ENCODE measurements at regions not wholly inside any gene's neighbourhood (a gene's known extent, or its start where the extent isn't known, plus 50 kb on each side); places are given as distances from the start of the nearest gene placed in this dataset.
A peak's percentile ranks its signal among the peaks of the same experiment; 100 is the strongest.

- DNase-seq (ENCODE audit: low read depth, low spot score): peak; percentile 51
- in situ Hi-C loops (cut with HindIII; ENCODE audit: low pct_unique_long_range_greater_than_20kb, low sequenced_read_pairs): no loop called here
Measured at GRCh38 chr21:27250366-27250765, 283.5 kb upstream of the ADAMTS5 start.

- in situ Hi-C loops (cut with HindIII; ENCODE audit: low pct_unique_long_range_greater_than_20kb, low sequenced_read_pairs): no loop called here
Measured at GRCh38 chr21:27248814-27249213, 281.9 kb upstream of the ADAMTS5 start.

GRCh38 chr21:27246741-27247140, 279.9 kb upstream of the ADAMTS5 start:
- in situ Hi-C loops (cut with HindIII; ENCODE audit: low pct_unique_long_range_greater_than_20kb, low sequenced_read_pairs): no loop called here
- peak; percentile 1 for DNase-seq (ENCODE audit: low read depth, low spot score)

More at GRCh38 chr21:27248814-27249213, 281.9 kb upstream of the ADAMTS5 start:
- DNase-seq (ENCODE audit: low read depth, low spot score): no peak

- no peak for DNase-seq (ENCODE audit: low read depth, low spot score)
- in situ Hi-C loops (cut with HindIII; ENCODE audit: low pct_unique_long_range_greater_than_20kb, low sequenced_read_pairs): no loop called here
Measured at GRCh38 chr21:27244776-27245175, 277.9 kb upstream of the ADAMTS5 start.

- in situ Hi-C loops (cut with HindIII; ENCODE audit: low pct_unique_long_range_greater_than_20kb, low sequenced_read_pairs): no loop called here
- no peak for DNase-seq (ENCODE audit: low read depth, low spot score)
Measured at GRCh38 chr21:27244352-27244751, 277.5 kb upstream of the ADAMTS5 start.

GRCh38 chr21:27240839-27241238, 274.0 kb upstream of the ADAMTS5 start:
- in situ Hi-C loops (cut with HindIII; ENCODE audit: low pct_unique_long_range_greater_than_20kb, low sequenced_read_pairs): no loop called here
- no peak for DNase-seq (ENCODE audit: low read depth, low spot score)

- in situ Hi-C loops (cut with HindIII; ENCODE audit: low pct_unique_long_range_greater_than_20kb, low sequenced_read_pairs): no loop called here
- no peak for DNase-seq (ENCODE audit: low read depth, low spot score)
Measured at GRCh38 chr21:27233514-27234115, 266.7 kb upstream of the ADAMTS5 start.

GRCh38 chr21:27225940-27226339, 259.1 kb upstream of the ADAMTS5 start:
- in situ Hi-C loops (cut with HindIII; ENCODE audit: low pct_unique_long_range_greater_than_20kb, low sequenced_read_pairs): no loop called here
- DNase-seq (ENCODE audit: low read depth, low spot score): no peak

GRCh38 chr21:27225151-27225550, 258.3 kb upstream of the ADAMTS5 start:
- DNase-seq (ENCODE audit: low read depth, low spot score): no peak
- in situ Hi-C loops (cut with HindIII; ENCODE audit: low pct_unique_long_range_greater_than_20kb, low sequenced_read_pairs): no loop called here

GRCh38 chr21:27224169-27224568, 257.3 kb upstream of the ADAMTS5 start:
- DNase-seq (ENCODE audit: low read depth, low spot score): no peak
- in situ Hi-C loops (cut with HindIII; ENCODE audit: low pct_unique_long_range_greater_than_20kb, low sequenced_read_pairs): no loop called here

GRCh38 chr21:27221077-27221476, 254.2 kb upstream of the ADAMTS5 start:
- no peak for DNase-seq (ENCODE audit: low read depth, low spot score)
- in situ Hi-C loops (cut with HindIII; ENCODE audit: low pct_unique_long_range_greater_than_20kb, low sequenced_read_pairs): no loop called here

GRCh38 chr21:27220416-27220815, 253.5 kb upstream of the ADAMTS5 start:
- in situ Hi-C loops (cut with HindIII; ENCODE audit: low pct_unique_long_range_greater_than_20kb, low sequenced_read_pairs): no loop called here
- no peak for DNase-seq (ENCODE audit: low read depth, low spot score)

- in situ Hi-C loops (cut with HindIII; ENCODE audit: low pct_unique_long_range_greater_than_20kb, low sequenced_read_pairs): no loop called here
- DNase-seq (ENCODE audit: low read depth, low spot score): no peak
Measured at GRCh38 chr21:27219068-27219467, 252.2 kb upstream of the ADAMTS5 start.

GRCh38 chr21:27213303-27213702, 246.4 kb upstream of the ADAMTS5 start:
- DNase-seq (ENCODE audit: low read depth, low spot score): peak; percentile 48
- in situ Hi-C loops (cut with HindIII; ENCODE audit: low pct_unique_long_range_greater_than_20kb, low sequenced_read_pairs): no loop called here

GRCh38 chr21:27212441-27212840, 245.6 kb upstream of the ADAMTS5 start:
- DNase-seq (ENCODE audit: low read depth, low spot score): no peak
- in situ Hi-C loops (cut with HindIII; ENCODE audit: low pct_unique_long_range_greater_than_20kb, low sequenced_read_pairs): no loop called here

GRCh38 chr21:27209546-27209945, 242.7 kb upstream of the ADAMTS5 start:
- in situ Hi-C loops (cut with HindIII; ENCODE audit: low pct_unique_long_range_greater_than_20kb, low sequenced_read_pairs): no loop called here
- DNase-seq (ENCODE audit: low read depth, low spot score): no peak

- in situ Hi-C loops (cut with HindIII; ENCODE audit: low pct_unique_long_range_greater_than_20kb, low sequenced_read_pairs): no loop called here
- no peak for DNase-seq (ENCODE audit: low read depth, low spot score)
Measured at GRCh38 chr21:27206368-27206982, 239.6 kb upstream of the ADAMTS5 start.

- DNase-seq (ENCODE audit: low read depth, low spot score): no peak
- in situ Hi-C loops (cut with HindIII; ENCODE audit: low pct_unique_long_range_greater_than_20kb, low sequenced_read_pairs): no loop called here
Measured at GRCh38 chr21:27202301-27202700, 235.4 kb upstream of the ADAMTS5 start.

- in situ Hi-C loops (cut with HindIII; ENCODE audit: low pct_unique_long_range_greater_than_20kb, low sequenced_read_pairs): no loop called here
Measured at GRCh38 chr21:27201197-27201596, 234.3 kb upstream of the ADAMTS5 start.

More at GRCh38 chr21:27201197-27201596, 234.3 kb upstream of the ADAMTS5 start:
- no peak for DNase-seq (ENCODE audit: low read depth, low spot score)

All from SK-MEL-5 (cell line).